HPDE6-E6E7 (cell line): ENCODE measurements at regions not wholly inside any gene's neighbourhood (a gene's known extent, or its start where the extent isn't known, plus 50 kb on each side); places are given as distances from the start of the nearest gene placed in this dataset.
"Not testable (repeated sequence)": the region's sequence is repeated elsewhere in the genome, so short reads cannot be mapped to it uniquely, and the experiment has no call there.

Source experiments
- DNase-seq: peaks from one replicate; pipeline ENCODE4 v3.0.0; 2011; ENCODE audit warnings: missing footprints; ENCODE audit errors: extremely low spot score

- no peak for DNase-seq
These were observed 57.2 kb downstream of the BMP15 start for GRCh38 chrX:50967736-50968135.

- DNase-seq = not testable (repeated sequence)
These were observed 58.5 kb downstream of the BMP15 start for GRCh38 chrX:50968871-50969635.

- peak; percentile 14 for DNase-seq
These were observed 60.9 kb downstream of the BMP15 start for GRCh38 chrX:50971395-50971794.

DNA sequence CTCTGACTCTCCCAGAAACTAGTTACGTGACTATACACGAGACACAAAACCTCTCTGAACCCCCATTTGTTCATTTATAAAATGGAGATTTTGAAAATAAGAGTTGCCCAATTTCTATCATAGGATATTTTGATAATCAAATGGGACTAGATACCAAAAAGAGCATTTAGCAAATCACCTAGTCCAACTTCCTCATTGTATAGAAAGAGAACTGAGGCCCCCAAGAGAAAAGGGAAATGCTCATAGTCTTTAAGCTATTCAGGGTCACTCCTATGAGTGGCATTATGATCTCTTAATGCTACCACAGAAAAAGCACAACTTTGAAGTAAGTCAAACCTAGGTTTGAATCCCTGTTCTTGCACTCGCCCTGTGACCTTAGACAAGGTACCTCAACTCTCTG is 62.7 kb downstream of the BMP15 start:
- DNase-seq = no peak

- DNase-seq = no peak
These were observed 68.6 kb downstream of the BMP15 start for GRCh38 chrX:50978920-50979682.

DNA sequence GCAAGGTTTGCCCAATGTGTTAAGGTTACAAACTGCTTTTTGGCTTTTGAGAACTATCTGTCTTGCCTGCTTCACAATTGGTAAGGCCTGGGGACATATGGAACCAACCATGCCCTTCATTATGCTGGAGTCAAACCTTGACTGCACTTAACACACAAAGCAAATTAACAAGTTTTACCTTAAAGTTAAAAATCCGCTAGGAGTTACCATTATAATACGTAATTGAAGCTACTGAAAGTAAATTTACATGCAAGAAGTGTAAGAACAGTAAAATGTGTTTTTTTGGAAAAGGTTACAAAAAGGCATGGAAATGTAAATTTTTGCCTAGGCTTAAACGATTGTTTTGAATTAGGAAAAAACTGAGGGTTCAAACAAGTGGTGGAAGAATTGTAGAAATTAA is 69.7 kb downstream of the BMP15 start:
- no peak for DNase-seq

DNA sequence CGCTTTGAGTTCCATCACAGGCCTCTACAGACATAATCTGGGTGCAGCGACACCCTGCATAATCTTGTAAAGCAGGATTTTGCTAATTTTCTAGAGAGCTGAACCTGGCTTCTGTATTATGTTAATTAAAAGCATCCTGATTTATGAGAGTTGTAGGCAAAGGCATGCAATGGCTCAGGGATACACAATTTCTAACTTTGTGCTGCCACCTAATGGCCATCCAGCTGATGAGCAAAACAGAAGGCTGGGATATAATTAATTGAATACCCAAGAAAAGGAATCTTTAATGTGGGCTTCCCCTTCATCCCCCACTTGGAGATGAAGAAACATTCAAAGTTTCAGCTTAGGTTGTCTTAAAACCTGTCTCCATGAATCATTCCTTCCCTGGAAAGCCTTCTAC is 78.1 kb downstream of the BMP15 start:
- DNase-seq = peak; percentile 8

GRCh38 chrX:50996930-50997329 is 86.4 kb downstream of the BMP15 start:
- DNase-seq = no peak

- DNase-seq = not testable (repeated sequence)
These were observed 89.8 kb downstream of the BMP15 start for GRCh38 chrX:51000384-51000783.

- not testable (repeated sequence) for DNase-seq
These were observed 91.4 kb downstream of the BMP15 start for GRCh38 chrX:51001733-51002632.

GRCh38 chrX:51006064-51006463 is 95.5 kb downstream of the BMP15 start:
- no peak for DNase-seq

- no peak for DNase-seq
These were observed 113.7 kb downstream of the BMP15 start for GRCh38 chrX:51024106-51024696.

- DNase-seq = no peak
These were observed 116.3 kb downstream of the BMP15 start for GRCh38 chrX:51026862-51027261.

GRCh38 chrX:51035746-51036145 is 125.2 kb downstream of the BMP15 start:
- DNase-seq = no peak

DNA sequence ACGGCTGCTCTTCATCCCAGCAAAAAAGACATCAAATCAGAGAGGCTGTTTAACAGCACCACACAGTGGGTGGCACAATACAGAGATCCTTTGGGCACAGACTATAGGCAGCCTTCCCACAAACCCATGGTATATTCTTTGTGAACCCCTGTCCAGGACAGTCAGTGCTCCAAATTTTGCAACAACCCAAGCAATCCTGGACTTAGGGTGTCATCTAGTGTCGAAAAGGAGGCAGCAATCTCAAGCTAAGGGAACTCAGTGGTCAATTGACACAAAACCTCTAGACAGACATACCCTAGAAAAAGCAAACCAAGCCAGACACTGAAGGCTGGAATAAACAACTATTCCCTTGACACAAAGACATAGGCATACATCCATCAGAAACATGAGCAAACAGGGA is 137.4 kb downstream of the BMP15 start:
- DNase-seq = no peak

GRCh38 chrX:51053741-51054140 is 143.2 kb downstream of the BMP15 start:
- no peak for DNase-seq

GRCh38 chrX:51098046-51098445 is 187.5 kb downstream of the BMP15 start:
- DNase-seq = no peak

DNA sequence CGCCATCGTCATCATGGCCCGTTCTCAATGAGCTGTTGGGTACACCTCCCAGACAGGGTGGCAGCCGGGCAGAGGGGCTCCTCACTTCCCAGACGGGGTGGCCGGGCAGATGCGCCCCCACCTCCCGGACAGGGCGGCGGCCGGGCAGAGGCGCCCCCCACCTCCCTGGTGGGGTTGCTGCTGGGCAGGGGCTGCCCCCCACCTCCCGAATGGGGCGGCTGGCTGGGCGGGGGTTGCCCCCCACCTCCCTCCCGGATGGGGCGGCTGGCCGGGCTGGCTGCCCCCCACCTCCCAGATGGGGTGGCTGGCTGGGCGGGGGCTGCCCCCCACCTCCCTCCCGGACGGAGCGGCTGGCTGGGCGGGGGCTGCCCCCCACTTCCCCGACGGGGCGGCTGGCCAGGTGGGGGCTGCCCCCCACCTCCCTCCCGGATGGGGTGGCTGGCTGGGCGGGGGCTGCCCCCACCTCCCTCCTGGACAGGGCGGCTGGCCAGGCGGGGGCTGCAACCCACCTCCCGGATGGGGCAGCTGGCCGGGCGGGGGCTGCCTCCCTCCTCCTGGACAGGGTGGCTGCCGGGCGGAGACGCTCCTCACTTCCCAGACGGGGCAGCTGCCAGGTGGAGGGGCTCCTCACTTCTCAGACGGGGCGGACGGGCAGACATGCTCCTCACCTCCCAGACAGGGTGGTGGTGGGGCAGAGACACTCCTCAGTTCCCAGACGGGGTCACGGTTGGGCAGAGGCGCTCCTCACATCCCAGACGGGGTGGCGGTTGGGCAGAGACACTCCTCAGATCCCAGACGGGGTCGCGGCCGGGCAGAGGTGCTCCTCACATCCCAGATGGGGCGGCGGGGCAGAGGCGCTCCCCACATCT is 208.8 kb downstream of the BMP15 start:
- not testable (repeated sequence) for DNase-seq

DNA sequence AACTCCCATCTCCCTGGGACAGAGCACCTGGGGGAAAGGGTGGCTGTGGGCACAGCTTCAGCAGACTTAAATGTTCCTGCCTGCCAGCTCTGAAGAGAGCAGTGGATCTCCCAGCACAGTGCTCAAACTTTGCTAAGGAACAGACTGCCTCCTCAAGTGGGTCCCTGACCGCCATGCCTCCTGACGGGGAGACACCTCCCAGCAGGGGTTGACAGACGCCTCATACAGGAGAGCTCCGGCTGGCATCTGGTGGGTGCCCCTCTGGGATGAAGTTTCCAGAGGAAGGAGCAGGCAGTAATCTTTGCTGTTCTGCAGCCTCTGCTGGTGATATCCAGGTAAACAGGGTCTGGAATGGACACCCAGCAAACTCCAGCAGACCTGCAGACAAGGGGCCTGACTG is 206.9 kb upstream of the NUDT10 start:
- not testable (repeated sequence) for DNase-seq

DNA sequence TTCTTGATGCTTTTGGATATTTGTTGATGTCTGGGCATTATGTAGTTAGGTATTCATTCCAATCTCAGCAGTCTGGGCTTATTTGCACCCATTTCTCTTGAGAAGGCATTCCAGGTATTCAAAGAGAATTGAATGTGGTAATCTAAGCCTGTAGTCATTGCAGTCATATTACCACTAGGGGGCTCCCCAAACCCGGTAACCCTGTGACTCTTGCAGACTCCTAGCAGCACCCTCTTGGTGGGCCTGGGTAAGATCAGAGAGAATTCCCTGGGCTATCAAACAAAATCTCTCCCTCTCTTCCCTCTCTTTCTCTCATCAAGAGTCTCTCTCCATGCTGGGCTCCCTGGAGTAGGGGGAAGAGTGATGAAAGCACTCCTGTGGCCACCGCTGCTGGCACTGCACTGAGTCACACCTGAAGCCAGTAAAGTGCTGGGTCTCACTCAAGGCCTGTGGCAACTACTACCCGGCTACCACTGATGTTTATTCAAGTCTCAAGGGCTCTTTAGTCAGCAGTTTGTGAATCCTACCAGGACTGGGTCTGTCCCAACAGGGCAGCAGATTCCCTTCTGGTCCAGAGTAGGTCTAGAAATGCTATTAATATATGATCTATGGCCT is 187.7 kb upstream of the NUDT10 start:
- peak; percentile 8 for DNase-seq
